Epithelial cell of esophagus (primary cell): ENCODE measurements at regions not wholly inside any gene's neighbourhood (a gene's known extent, or its start where the extent isn't known, plus 50 kb on each side); places are given as distances from the start of the nearest gene placed in this dataset.

ENCODE experiments used
- DNase-seq: peaks from one replicate; pipeline ENCODE4 v3.0.0; 2010; ENCODE audit warnings: low read depth
- H3K4me3 ChIP-seq: 2 replicates; pipeline ENCODE4 v1.5.1; 2011; ENCODE audit warnings: mild to moderate bottlenecking, low read length, control low read depth
- CTCF ChIP-seq: IDR thresholded peaks from 2 replicates; pipeline ENCODE4 v1.5.1; 2011; ENCODE audit warnings: low read depth, mild to moderate bottlenecking, low read length, control low read depth, inconsistent platforms; ENCODE audit not compliant: insufficient read depth; ENCODE audit errors: missing control alignments

- H3K4me3 ChIP-seq, result no peak overlapping the region
- DNase-seq, result no peak
- TF ChIP-seq CTCF, result no peak
Measured at GRCh38 chr6:165936660-165937059, 231.0 kb downstream of the TBXT start.

- no peak overlapping the region for H3K4me3 ChIP-seq
- TF ChIP-seq CTCF, result no peak
- DNase-seq, result no peak
Measured at GRCh38 chr6:165936096-165936495, 231.6 kb downstream of the TBXT start.

GRCh38 chr6:165931675-165932074 lies 236.0 kb downstream of the TBXT start:
- TF ChIP-seq CTCF, result no peak
- no peak overlapping the region for H3K4me3 ChIP-seq
- no peak for DNase-seq

- no peak for TF ChIP-seq CTCF
- no peak for DNase-seq
- no peak overlapping the region for H3K4me3 ChIP-seq
Measured at GRCh38 chr6:165930668-165931214, 236.9 kb downstream of the TBXT start.

- DNase-seq, result no peak
- TF ChIP-seq CTCF, result no peak
- no peak overlapping the region for H3K4me3 ChIP-seq
Measured at GRCh38 chr6:165929607-165930006, 238.0 kb downstream of the TBXT start.

GRCh38 chr6:165926378-165926777 lies 241.3 kb downstream of the TBXT start:
- no peak for TF ChIP-seq CTCF
- no peak overlapping the region for H3K4me3 ChIP-seq
- DNase-seq, result no peak

GRCh38 chr6:165925474-165926156 lies 242.0 kb downstream of the TBXT start:
- no peak for DNase-seq
- no peak for TF ChIP-seq CTCF
- no peak overlapping the region for H3K4me3 ChIP-seq
